ENCODE measurements at regions not wholly inside any gene's neighbourhood (a gene's known extent, or its start where the extent isn't known, plus 50 kb on each side); places are given as distances from the start of the nearest gene placed in this dataset.

- Histone ChIP-seq H3K27me3 (no peaks in the 10 kb centered on the region), H3K4me1 (peaks cover 54% of the 10 kb centered on the region), H3K4me3 (no peak overlapping the region), H3K27ac (peak overlapping the region; percentile 39), H3K9me3 (no peaks in the 10 kb centered on the region), H3K36me3 (no peaks in the 10 kb centered on the region)
- DNase-seq (no peak), ATAC-seq (peak; percentile 49)
- intact Hi-C loops (cut with DNase I): no loop called here
- TF ChIP-seq CTCF (IDR thresholded peaks at IDR 0.05): no peak
These were observed 108.7 kb upstream of the AKIP1 start for GRCh38 chr11:8802251-8802650.

- H3K9me3 ChIP-seq: no peaks in the 10 kb centered on the region
- intact Hi-C loops (cut with DNase I): no loop called here
- H3K4me1 ChIP-seq: peaks cover 71% of the 10 kb centered on the region
- no peaks in the 10 kb centered on the region for H3K27me3 ChIP-seq
- H3K4me3 ChIP-seq: no peak overlapping the region
- DNase-seq (peak; percentile 69), ATAC-seq (peak; percentile 73)
- H3K36me3 ChIP-seq: no peaks in the 10 kb centered on the region
- no peak overlapping the region for H3K27ac ChIP-seq
- TF ChIP-seq CTCF (IDR thresholded peaks at IDR 0.05): no peak
These were observed 107.0 kb upstream of the AKIP1 start for GRCh38 chr11:8803973-8804372.

GRCh38 chr11:8805296-8805695 lies 105.7 kb upstream of the AKIP1 start:
- Histone ChIP-seq H3K4me1 (peaks cover 70% of the 10 kb centered on the region), H3K36me3 (no peaks in the 10 kb centered on the region), H3K27ac (no peak overlapping the region), H3K27me3 (no peaks in the 10 kb centered on the region), H3K9me3 (no peaks in the 10 kb centered on the region), H3K4me3 (no peak overlapping the region)
- no peak for TF ChIP-seq CTCF (IDR thresholded peaks at IDR 0.05)
- intact Hi-C loops (cut with DNase I): no loop called here
- ATAC-seq (peak; percentile 32), DNase-seq (no peak)

- Histone ChIP-seq H3K36me3 (no peaks in the 10 kb centered on the region), H3K27me3 (no peaks in the 10 kb centered on the region), H3K4me3 (no peak overlapping the region), H3K27ac (peak overlapping the region; percentile 90), H3K9me3 (no peaks in the 10 kb centered on the region), H3K4me1 (peaks cover 71% of the 10 kb centered on the region)
- no peak for TF ChIP-seq CTCF (IDR thresholded peaks at IDR 0.05)
- ATAC-seq (no peak), DNase-seq (no peak)
- intact Hi-C loops (cut with DNase I): no loop called here
These were observed 104.0 kb upstream of the AKIP1 start for GRCh38 chr11:8806974-8807373.

GRCh38 chr11:8807544-8808225 lies 103.3 kb upstream of the AKIP1 start:
- DNase-seq: no peak
- intact Hi-C loops (cut with DNase I): no loop called here
- Histone ChIP-seq H3K4me3 (peak overlapping the region; percentile 61), H3K4me1 (peaks cover 67% of the 10 kb centered on the region), H3K27ac (peak overlapping the region; percentile 90), H3K9me3 (no peaks in the 10 kb centered on the region), H3K27me3 (no peaks in the 10 kb centered on the region), H3K36me3 (no peaks in the 10 kb centered on the region)
- no peak for ATAC-seq
- no peak for TF ChIP-seq CTCF (IDR thresholded peaks at IDR 0.05)

- intact Hi-C loops (cut with DNase I): no loop called here
- no peak for ATAC-seq
- peak overlapping the region; percentile 61 for H3K4me3 ChIP-seq
- H3K27ac ChIP-seq: peak overlapping the region; percentile 90
- DNase-seq: no peak
- no peaks in the 10 kb centered on the region for H3K9me3 ChIP-seq
- H3K4me1 ChIP-seq: peaks cover 71% of the 10 kb centered on the region
- no peaks in the 10 kb centered on the region for H3K27me3 ChIP-seq
- no peaks in the 10 kb centered on the region for H3K36me3 ChIP-seq
- TF ChIP-seq CTCF (IDR thresholded peaks at IDR 0.05): no peak
These were observed 102.8 kb upstream of the AKIP1 start for GRCh38 chr11:8808226-8808585.

All from upper lobe of right lung (tissue), 1 donor.